ENCODE measurements at regions not wholly inside any gene's neighbourhood (a gene's known extent, or its start where the extent isn't known, plus 50 kb on each side); places are given as distances from the start of the nearest gene placed in this dataset.

GRCh38 chr16:26386096-26386495 is 680.6 kb upstream of the C16orf82 start:
- Mint-ChIP-seq H3K4me1 (peaks cover 8% of the 10 kb centered on the region), H3K9me3 (no peaks in the 10 kb centered on the region), H3K27ac (no peak overlapping the region), H3K36me3 (no peaks in the 10 kb centered on the region), H3K4me3 (no peak overlapping the region), H3K27me3 (ENCODE audit: low read depth) (no peaks in the 10 kb centered on the region; the same call in 1 of the 2 replicates)
- CTCF ChIA-PET, result no interaction called here
- TF ChIP-seq STAT6 (CRISPR knock-in tag; conservative IDR thresholded peaks at IDR 0.05; ENCODE audit: low read depth), result no peak
- no peak for TF ChIP-seq CREB1 (CRISPR knock-in tag; IDR thresholded peaks at IDR 0.05)
- no peak for TF ChIP-seq ATF3 (CRISPR knock-in tag; conservative IDR thresholded peaks at IDR 0.05)
- TF ChIP-seq ARID4B (CRISPR knock-in tag; IDR thresholded peaks at IDR 0.05; ENCODE audit: borderline replicate concordance), result no peak
- no peak for TF ChIP-seq HMGA2 (CRISPR knock-in tag; IDR thresholded peaks at IDR 0.05)
- TF ChIP-seq EMX1 (CRISPR knock-in tag; IDR thresholded peaks at IDR 0.05), result no peak
- no peak for TF ChIP-seq E2F4 (CRISPR knock-in tag; IDR thresholded peaks at IDR 0.05; ENCODE audit: borderline replicate concordance, low read depth)
- no peak for TF ChIP-seq TEAD1 (CRISPR knock-in tag; IDR thresholded peaks at IDR 0.05)
- TF ChIP-seq ZNF671 (CRISPR knock-in tag; IDR thresholded peaks at IDR 0.05), result no peak
- no peak for TF ChIP-seq ZNF396 (CRISPR knock-in tag; IDR thresholded peaks at IDR 0.05; ENCODE audit: borderline replicate concordance)
- no peak for TF ChIP-seq ZBTB21 (CRISPR knock-in tag; IDR thresholded peaks at IDR 0.05; ENCODE audit: borderline replicate concordance)
- no peak for TF ChIP-seq GTF2I (CRISPR knock-in tag; conservative IDR thresholded peaks at IDR 0.05)
- DNase-seq (ENCODE audit: low spot score) (no peak), ATAC-seq (no peak)
- POLR2A ChIA-PET, result no interaction called here

GRCh38 chr16:26391833-26392232 is 674.9 kb upstream of the C16orf82 start:
- H3K9me3 Mint-ChIP-seq, result peaks cover 16% of the 10 kb centered on the region
- H3K36me3 Mint-ChIP-seq, result no peaks in the 10 kb centered on the region
- ChIA-PET CTCF (no interaction called here), POLR2A (no interaction called here)
- H3K4me1 Mint-ChIP-seq, result no peaks in the 10 kb centered on the region
- H3K27me3 Mint-ChIP-seq (ENCODE audit: low read depth), result peaks cover 5% of the 10 kb centered on the region; the same call in 1 of the 2 replicates
- H3K27ac Mint-ChIP-seq, result no peak overlapping the region
- peak; percentile 80 for TF ChIP-seq USF1 (CRISPR knock-in tag; IDR thresholded peaks at IDR 0.05)
- no peak for TF ChIP-seq MLX (CRISPR knock-in tag; IDR thresholded peaks at IDR 0.05)
- peak; percentile 89 for TF ChIP-seq USF2 (CRISPR knock-in tag; IDR thresholded peaks at IDR 0.05)
- ATAC-seq, result peak; percentile 72
- no peak for DNase-seq (ENCODE audit: low spot score)
- H3K4me3 Mint-ChIP-seq, result no peak overlapping the region
